BE2C (cell line): ENCODE measurements at regions not wholly inside any gene's neighbourhood (a gene's known extent, or its start where the extent isn't known, plus 50 kb on each side); places are given as distances from the start of the nearest gene placed in this dataset.

Experiments used
- DNase-seq: peaks from one replicate; pipeline ENCODE4 v3.0.0-alpha.2; 2020
- H3K27me3 ChIP-seq: fragments of 250-450 bp; sonication (Bioruptor Pico); 2 replicates; pipeline ENCODE4 v1.5.1; 2020; ENCODE audit warnings: mild to moderate bottlenecking
- H3K36me3 ChIP-seq: fragments of 250-450 bp; sonication (Bioruptor Pico); 2 replicates; pipeline ENCODE4 v1.5.1; 2020; ENCODE audit warnings: mild to moderate bottlenecking
- H3K4me1 ChIP-seq: fragments of 250-450 bp; sonication (Bioruptor Pico); 2 replicates; pipeline ENCODE4 v1.5.1; 2020
- H3K4me3 ChIP-seq: 2 replicates; pipeline ENCODE4 v1.5.1; 2011; ENCODE audit warnings: low read depth, low read length
- H3K9me3 ChIP-seq: fragments of 250-450 bp; sonication (Bioruptor Pico); 2 replicates; pipeline ENCODE4 v1.5.1; 2020
- CTCF ChIP-seq: IDR thresholded peaks from 2 replicates; pipeline ENCODE4 v1.5.1; 2012; ENCODE audit warnings: mild to moderate bottlenecking, low read depth, low read length

GRCh38 chr16:65547772-65548446 is 426.0 kb upstream of the CDH11 start:
- no peaks in the 10 kb centered on the region for H3K27me3 ChIP-seq
- no peaks in the 10 kb centered on the region for H3K36me3 ChIP-seq
- no peak overlapping the region for H3K4me3 ChIP-seq
- no peak for DNase-seq
- no peaks in the 10 kb centered on the region for H3K9me3 ChIP-seq
- peaks cover 17% of the 10 kb centered on the region for H3K4me1 ChIP-seq
- no peak for TF ChIP-seq CTCF

GRCh38 chr16:65546353-65546791 is 424.5 kb upstream of the CDH11 start:
- no peak for TF ChIP-seq CTCF
- no peak overlapping the region for H3K4me3 ChIP-seq
- peak; percentile 54 for DNase-seq

GRCh38 chr16:65545413-65545956 is 423.6 kb upstream of the CDH11 start:
- Histone ChIP-seq H3K4me3 (no peak overlapping the region), H3K9me3 (no peaks in the 10 kb centered on the region), H3K36me3 (no peaks in the 10 kb centered on the region), H3K4me1 (peaks cover 17% of the 10 kb centered on the region), H3K27me3 (no peaks in the 10 kb centered on the region)
- no peak for TF ChIP-seq CTCF
- no peak for DNase-seq

More at GRCh38 chr16:65546353-65546791, 424.5 kb upstream of the CDH11 start:
- Histone ChIP-seq H3K9me3 (no peaks in the 10 kb centered on the region), H3K27me3 (no peaks in the 10 kb centered on the region), H3K36me3 (no peaks in the 10 kb centered on the region), H3K4me1 (peaks cover 17% of the 10 kb centered on the region)

GRCh38 chr16:65543781-65544740 is 422.2 kb upstream of the CDH11 start:
- Histone ChIP-seq H3K9me3 (no peaks in the 10 kb centered on the region), H3K36me3 (no peaks in the 10 kb centered on the region), H3K27me3 (no peaks in the 10 kb centered on the region), H3K4me1 (peaks cover 17% of the 10 kb centered on the region), H3K4me3 (no peak overlapping the region)
- DNase-seq = no peak
- TF ChIP-seq CTCF = no peak

GRCh38 chr16:65541646-65542045 is 419.8 kb upstream of the CDH11 start:
- no peak for TF ChIP-seq CTCF
- no peaks in the 10 kb centered on the region for H3K27me3 ChIP-seq
- H3K4me3 ChIP-seq = no peak overlapping the region
- no peaks in the 10 kb centered on the region for H3K36me3 ChIP-seq
- no peak for DNase-seq
- H3K4me1 ChIP-seq = peaks cover 5% of the 10 kb centered on the region
- H3K9me3 ChIP-seq = no peaks in the 10 kb centered on the region
